A204.1 (cell line): ENCODE measurements at regions not wholly inside any gene's neighbourhood (a gene's known extent, or its start where the extent isn't known, plus 50 kb on each side); places are given as distances from the start of the nearest gene placed in this dataset.

Source experiments
- FAIRE-seq: peaks from 2 replicates; lab custom pipeline; 2012; peaks lifted over from hg19 to GRCh38; lab: Jason Lieb, UNC

DNA sequence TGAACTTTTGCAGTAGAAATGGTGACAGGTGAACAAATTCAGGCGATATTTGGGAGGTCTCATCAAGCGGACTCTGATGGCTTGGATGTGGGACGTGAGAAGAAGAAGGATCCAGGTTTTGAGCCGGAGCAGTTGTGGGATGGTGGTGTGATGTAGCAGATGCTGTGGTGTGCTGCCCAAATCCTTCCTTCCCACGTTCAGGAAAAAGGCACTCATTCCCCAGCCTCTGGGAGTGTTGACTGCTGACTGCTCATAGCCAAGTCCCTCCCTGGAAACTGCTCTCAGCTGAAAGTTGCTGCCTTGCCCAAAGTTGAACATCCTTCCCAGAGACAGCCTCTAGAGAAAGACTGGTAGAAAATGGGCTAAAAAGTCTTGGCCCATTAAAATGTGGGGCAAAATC is 890.3 kb upstream of the ACVR2A start:
- FAIRE-seq: no peak

DNA sequence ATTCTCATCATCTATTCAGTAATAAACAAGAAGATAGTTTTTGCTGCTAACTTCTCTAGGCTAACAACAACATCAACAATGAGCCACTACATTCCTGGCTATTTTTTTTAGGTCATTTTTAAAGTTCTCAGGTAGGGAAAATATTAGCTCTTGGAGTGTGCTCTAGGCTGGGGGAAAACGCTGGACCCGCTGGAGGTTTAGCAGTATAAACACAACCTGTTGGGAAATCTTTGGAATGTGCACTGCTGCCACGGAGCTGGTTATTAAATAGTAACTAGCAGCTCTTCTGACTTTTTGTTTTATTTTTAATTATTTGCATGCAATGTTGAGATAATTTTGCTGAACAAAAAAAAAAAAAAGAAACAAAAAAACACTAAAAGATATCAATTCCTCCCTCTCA is 892.1 kb upstream of the ACVR2A start:
- no peak for FAIRE-seq

DNA sequence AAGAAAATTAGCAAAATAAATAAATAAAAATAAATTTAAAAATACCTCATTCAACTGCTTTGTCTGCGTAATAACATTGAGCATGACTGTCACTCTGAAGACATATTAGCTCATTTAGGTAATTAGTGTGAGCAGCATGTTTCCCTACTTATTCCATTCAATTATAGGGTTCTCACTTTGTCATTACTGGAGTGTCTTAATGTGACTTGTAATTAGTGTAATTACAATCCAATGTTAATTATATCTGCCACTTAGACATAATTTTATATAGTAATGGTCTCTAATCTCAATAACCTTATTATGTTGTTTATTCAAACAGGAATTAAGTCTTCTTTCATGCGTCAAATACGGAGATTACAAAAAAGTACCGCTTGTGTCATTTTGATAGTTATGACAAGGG is 893.9 kb upstream of the ACVR2A start:
- FAIRE-seq: no peak

DNA sequence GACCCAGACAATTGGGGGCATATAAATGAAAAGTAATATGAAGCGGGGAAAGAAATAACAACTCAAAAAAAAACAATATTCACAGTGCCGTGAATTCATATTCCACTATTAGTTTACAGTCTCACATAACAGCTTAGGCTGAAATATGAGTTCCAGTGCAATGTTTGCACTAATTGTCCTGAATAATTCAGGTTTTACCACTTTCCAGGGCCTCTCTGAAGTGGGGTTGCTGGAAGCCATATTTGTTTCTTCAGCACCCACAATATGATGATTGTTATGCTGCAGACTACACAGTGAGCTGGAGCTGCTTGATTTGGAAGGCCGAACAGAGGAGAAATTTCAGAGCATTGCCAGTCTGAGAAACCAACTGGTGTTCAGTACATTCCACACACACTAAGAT is 894.5 kb upstream of the ACVR2A start:
- no peak for FAIRE-seq

DNA sequence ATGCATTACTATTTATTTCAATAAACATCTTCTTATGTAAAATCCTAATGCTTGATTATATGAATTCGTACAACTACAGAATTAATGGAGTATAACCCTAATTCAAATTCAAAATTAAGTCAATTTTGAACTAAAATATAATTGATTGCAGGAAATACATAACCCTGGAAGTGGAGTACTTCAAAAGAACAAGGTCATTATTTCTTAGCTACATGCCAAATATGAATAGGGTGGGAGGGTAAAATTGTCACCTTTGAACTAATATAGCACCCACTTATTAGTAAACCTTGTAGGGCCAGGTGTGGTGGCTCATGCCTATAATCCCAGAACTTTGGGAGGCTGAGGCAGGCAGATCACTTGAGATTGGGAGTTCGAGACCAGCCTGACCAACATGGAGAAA is 895.4 kb upstream of the ACVR2A start:
- FAIRE-seq: no peak

DNA sequence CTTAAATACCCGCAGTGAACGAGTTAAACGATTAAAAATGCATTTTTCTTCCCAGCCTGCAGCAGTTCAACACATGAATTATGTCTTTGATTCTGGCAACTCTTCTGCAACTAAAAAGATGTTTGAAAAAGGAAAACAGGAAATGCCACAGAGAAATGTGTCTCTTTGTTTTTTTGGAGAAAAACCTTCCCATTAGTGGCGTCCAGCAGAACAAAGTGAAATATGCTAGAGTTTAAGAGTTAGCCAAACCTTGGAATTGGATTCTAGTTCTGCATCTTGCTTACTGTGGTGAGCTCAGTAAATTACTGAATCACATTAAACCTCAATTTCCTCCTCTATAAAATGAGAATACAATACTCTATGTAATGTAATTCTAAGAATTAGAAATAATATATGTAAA is 900.2 kb upstream of the ACVR2A start:
- no peak for FAIRE-seq

DNA sequence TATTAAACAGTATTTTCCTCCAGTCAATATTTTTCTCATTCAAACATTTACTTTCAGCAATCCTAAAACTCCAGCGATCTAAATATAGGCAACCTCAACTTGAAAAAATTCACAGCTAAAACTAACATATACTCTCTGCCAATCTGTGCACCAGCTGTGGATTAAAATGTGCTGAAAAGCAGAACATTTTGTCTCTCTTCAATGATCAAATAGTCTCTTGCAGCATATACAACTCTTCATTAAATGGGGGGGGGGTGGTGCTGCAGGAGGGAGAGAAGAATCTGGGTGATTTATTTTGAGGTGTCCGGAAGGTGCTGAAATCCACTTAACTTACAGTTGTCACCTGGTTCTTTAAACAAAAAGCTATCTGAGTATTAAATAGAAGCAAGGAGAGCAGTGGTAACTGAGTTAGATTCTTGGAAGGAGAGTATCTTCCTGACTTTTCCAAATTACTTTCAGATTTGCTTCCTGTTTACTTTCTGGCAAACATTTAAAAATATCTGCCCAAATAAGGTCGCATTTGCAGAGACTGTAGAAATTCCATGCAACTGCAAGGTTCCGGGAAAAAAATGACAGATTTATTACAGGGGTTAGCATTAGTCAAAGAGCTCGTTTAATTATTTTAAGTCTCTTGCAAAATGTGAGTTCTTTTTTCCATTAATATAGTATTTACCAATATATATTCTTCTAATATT is 904.7 kb upstream of the ACVR2A start:
- no peak for FAIRE-seq

DNA sequence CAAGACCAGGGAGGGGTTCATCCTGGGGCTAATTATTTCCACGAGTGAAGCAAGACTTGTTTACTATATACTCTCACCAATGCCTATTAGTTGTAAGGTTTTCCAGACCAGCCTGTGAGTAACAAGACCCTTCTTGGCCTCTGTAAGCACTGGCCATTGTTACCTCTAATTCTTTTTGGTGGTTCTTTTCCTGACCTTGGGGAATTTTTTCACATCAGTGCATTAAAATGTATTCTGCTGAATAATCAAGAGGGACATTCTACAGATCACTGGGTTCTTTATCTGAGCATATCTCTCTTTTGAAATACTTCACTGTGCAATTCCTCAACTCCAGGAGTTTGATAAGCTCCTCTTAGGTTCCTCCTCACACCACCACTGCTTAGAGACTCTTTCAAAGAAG is 909.9 kb upstream of the ACVR2A start:
- no peak for FAIRE-seq

DNA sequence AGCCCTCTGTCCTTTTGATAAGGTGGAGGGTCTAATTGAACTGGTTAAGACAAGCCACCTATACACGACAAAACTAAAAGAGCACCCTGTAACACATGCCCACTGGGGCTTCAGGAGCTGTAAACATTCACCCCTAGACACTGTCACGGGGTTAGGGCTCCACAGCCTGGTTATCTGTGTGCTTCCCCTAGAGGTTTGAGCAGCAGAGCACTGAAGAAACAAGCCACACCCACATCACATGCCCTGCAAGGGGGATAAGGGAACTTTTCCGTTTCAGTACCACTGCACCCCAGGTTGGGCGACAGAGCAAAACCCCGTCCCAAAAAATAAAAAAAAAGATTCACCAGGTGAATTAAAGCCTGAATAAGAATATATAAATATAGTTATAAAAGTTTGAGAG is 913.7 kb upstream of the ACVR2A start:
- no peak for FAIRE-seq

DNA sequence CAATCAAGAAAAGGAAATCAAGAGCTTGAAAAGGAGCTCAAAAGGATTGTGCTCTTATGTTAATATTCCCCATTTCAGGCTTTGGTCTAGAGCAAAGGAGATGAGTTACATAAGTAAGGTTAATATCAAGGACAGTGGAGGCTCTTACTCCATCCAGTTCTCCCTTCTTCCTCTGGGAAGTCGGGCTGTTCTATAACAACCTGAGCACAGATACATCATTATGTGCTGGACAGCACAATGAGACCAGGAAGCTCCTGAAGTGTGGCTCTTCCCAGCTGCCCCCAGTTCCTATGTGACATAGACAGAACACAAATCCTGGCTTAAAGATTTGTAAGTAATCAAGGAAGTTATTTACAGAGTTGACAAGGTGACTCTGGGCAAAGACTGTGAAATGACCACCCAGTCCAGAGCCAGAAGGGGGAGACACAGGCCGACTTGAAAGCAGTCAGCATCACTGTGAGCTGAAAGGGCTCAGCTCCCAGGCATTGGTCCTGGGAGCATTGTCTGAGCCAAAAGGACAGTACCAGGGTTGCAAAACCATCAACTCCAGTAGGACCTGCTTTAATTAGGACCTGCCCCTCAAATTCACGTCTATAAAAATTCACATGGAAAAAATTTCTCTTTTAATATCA is 917.6 kb upstream of the ACVR2A start:
- no peak for FAIRE-seq

DNA sequence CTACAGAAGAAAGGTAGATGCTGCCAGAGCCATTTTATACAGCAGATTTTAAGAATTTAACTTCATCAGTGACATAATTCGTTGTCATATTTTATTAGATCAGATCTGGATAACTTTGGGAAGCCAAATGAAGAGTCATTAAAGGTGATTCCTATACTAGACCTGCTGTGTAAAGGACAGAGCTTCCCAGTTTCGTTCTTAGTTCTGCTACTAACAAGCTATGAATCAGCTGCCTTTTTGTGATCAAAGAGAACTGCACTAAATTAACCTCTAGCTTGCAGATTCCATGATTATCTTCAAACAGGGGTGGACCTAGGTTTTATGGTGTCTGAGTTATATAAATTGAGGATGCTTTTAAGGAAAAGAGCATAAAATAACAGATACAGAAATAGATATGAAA is 926.5 kb upstream of the ACVR2A start:
- FAIRE-seq: no peak

DNA sequence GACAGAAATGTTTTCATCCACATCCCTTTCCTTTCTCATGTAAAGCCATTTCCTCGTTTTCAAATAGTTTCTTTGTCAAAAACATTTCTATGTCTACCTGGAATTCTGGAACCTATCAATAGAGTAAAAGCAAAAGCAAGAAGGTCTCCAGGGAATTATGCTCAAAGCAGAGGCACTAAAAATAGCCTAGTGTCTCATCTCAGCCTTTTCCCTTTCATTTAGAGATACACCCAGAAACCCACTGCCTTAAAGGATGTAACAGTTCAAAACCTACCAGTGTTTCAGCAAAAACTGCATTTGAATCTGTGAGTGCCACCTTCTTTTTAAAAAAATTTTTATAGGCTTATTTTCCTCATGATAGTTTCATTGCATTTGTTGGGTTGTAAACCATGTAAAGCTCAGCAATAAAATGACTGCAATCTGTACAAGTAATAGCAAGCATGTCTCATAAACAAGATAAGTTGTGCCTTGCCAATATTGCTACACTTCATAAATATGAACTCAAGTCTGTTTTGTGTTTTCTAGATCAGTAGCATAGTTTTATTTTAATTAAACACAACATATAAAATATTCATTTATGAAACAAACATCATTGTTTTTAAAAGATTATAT is 927.3 kb upstream of the ACVR2A start:
- FAIRE-seq: no peak

DNA sequence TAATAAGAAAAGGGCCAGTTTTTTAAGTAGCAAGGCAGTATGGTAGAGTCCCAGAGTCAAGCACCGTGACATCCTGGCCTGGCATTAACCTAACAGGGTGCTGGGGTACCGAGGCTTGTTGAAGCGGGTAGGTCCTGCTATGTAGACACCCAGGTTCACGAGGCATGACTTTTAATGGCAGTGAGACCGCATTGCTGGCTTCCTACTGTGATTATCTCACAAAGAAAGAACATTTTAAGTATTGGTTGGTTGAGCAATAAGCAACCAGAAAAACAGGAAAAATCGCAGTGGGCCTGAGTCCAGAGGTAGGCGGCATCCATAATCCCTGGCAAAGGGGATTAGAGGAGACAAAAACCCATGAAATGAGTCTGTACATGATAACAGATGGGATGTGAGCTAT is 927.9 kb upstream of the ACVR2A start:
- FAIRE-seq: no peak

DNA sequence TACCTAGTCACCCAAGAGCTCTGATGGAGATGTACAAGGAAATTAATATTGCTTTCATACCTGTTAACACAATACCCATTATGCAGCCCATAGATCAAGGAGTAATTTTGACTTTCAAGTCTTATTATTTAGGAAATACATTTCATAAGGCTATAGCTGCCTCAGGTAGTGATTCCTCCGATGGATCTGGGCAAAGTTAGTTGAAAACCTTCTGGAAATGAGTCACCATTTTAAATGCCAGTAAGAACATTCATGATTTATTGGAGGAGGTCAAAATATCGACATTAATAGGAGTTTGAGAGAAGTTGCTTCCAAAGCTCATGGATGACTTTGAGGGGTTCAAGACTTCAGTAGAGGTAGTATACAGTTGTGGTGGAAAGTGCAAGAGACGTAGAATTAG is 931.4 kb upstream of the ACVR2A start:
- FAIRE-seq: no peak

DNA sequence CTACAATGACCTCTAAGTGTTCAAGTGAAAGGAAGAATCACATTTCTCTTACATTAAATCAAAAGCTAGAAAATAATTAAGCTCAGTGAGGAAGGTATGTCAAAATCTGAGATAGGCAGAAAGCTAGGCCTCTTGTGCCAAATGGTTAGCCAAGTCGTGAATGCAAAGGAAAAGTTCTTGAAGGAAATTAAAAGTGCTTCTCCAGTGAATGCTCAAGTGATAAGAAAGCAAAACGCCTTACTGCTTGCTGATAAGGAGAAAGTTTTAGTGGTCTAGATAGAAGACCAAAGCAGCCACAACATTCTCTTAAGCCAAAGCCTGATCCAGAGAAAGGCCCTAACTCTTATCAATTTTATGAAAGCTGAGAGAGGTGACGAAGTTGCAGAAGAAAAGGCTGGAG is 932.3 kb upstream of the ACVR2A start:
- no peak for FAIRE-seq

DNA sequence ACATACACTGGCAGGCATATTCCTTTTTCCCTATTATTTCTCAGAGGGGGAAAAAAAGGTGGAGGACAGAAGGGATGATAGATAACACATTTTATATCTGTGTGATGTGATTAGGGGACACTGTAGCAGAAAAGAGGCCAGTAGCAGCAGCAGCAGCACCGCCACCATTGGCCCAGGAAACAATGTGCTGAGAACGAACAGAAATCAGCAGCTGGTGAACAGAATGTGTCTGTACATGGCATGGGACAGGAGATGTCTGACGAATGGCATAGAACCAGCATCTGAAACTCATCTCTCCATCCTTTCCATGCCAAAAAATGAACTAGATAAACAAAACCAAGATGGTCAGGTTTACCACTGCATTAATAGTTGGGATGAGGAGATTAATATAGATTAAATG is 936.1 kb upstream of the ACVR2A start:
- FAIRE-seq: no peak

DNA sequence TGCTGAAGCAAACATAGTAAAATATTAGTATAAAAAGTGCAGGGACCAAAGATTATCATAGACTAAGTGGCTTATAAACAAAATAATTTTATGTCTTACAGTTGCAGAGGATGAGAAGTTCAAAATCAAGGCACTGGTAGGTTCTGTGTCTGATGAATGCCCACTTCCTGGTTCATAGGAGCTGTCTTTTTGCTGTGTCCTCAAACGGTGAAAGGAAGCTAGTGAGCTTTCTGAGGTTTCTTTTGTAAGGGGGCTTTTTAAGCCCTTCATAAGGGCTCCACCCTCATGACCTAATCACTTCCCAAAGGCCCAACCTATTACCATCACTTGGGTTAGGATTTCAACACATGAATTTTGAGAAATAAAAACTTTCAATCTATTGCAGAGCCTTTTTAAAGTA is 946.7 kb upstream of the ACVR2A start:
- FAIRE-seq: no peak

DNA sequence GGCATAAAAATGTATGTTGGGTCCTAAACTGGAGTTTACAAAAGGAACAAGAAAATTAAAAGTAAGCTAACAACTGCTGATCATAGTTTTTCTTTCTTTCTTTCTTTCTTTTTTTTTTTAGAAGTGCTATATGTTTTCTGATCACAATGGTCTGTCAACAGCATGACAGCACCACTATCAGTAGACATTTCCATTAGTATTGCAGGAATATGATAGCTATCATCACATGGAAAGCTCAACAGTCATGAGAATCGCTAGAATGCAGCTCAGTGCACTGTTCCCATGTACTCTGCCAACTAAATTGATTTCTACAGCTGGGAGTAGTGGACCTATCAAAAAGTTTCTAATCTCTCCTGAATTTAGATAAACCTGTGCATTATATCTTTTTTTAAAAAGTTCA is 950.3 kb upstream of the ACVR2A start:
- no peak for FAIRE-seq

DNA sequence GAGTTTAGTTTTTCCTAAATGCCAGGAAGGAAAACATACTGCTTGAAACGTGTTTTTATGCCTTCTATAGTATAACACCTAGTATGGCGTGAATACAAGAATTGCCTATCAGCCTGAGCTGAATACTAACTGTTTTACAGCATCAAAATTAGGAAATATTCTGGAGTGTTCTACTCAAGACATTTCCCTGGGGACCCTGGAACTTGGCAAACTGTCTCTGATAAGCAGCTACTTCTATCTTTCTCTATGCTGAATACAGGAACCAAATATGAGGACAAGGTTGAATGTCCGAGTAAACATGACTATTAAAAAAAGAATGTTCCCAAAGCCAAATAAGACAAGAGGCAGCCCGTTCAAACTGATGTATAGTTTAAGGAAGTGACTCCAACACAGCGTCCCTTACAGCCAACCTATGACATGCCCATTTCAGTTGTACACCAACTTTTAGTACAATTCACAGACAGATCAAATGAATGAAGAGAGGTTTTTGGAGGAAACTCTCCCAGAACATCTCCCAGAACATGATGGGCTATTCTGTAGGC is 951.3 kb upstream of the ACVR2A start:
- no peak for FAIRE-seq

DNA sequence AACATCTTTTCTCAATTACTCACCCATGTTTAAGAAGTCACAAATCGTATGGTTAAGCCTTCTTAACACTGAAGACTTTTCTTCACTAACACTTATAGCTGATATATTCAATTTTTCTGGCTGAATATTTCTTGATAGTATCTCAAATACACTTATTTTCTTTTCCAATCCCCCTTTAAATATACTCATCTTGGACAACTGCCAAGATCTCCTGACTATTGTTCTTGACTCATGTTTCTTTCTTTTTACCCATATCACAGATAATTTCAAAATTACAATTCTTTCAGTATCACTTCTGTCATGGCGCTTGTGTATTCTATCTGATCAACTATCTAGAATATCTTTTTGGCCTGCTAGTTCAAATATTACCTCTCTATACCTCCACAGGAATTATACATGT is 954.3 kb upstream of the ACVR2A start:
- no peak for FAIRE-seq

DNA sequence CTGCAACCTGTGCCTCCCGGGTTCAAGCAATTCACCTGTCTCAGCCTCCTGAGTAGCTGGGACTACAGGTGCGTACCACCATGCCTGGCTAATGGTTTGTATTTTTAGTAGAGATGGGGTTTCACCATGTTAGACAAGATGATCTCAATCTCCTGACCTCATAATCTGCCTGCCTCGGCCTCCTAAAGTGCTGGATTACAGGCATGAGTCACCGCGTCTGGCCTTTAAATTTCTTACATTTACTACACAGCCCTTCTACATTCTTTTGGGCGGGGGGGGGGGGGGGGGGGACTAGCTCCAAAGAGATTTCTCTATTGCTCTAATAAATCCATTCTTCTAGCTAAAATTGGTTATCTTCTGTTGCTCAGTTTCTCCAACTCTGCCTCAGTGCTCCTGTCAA is 964.9 kb upstream of the ACVR2A start:
- FAIRE-seq: no peak

DNA sequence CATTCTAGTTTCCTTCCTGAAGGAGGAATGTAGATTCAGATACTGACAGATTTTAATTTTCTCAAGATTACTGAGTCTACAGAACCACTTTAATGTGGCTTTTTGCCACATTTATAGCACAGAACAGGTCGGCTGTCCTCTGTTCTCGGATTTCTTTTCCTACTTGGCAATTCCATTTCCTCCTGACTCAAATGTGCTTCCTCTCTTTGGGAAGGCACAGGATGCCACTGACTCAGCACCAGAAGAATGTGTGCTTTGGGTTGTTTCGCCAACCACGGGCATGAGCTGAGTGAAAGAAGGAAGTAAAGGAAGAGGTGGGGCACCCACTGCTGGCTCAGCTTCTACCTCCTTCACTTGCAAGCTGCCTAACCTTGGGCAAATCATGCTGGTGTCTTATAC is 970.6 kb upstream of the ACVR2A start:
- FAIRE-seq: no peak

DNA sequence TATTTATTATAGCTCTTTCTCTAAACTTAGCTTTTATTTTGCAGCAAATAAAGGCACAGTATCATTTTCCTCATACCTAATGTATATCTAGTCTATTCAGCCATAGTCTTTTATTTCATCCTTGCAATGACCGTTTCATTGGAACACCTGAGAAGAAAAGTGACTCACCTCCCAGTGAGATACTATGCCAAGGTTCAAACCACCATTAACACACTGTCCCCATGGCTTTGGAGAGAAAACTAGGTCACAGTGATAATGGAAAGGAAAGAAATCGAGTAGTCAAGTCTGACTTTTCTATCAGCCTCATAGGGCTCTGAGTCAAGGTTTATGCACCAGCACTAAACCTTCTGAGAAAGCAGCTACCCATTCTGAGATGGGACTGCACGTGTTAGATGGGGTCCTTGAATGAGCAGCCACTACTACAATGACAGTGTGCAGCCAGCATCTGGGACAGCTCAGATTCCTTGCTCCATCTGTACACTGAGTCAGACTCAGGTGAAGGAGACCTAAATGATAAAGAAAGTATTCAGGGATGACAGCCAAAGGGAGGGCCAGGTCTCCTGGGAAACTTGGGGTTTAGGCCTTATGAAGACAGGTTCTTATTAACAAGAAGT is 971.1 kb upstream of the ACVR2A start:
- no peak for FAIRE-seq
